H1 (cell line): ENCODE measurements at regions not wholly inside any gene's neighbourhood (a gene's known extent, or its start where the extent isn't known, plus 50 kb on each side); places are given as distances from the start of the nearest gene placed in this dataset.

ENCODE experiments used
- BCL11A ChIP-seq, 2 experiments: IDR thresholded peaks; one replicate each; pipeline ENCODE4 v1.6.1; 2011; ENCODE audit warnings: low read depth in 2 of 2, low read length in 2 of 2, mild to moderate bottlenecking in 2 of 2
- CEBPB ChIP-seq: IDR thresholded peaks from 2 replicates; pipeline ENCODE4 v1.6.1; 2012; ENCODE audit warnings: low read depth, low read length
- KDM4A ChIP-seq: IDR thresholded peaks from one replicate; pipeline ENCODE4 v1.7.1; 2012; ENCODE audit warnings: low read depth, mild to moderate bottlenecking, moderate library complexity, low read length, inconsistent platforms; ENCODE audit not compliant: severe bottlenecking
- RXRA ChIP-seq: IDR thresholded peaks from 2 replicates; pipeline ENCODE4 v1.6.1; 2011; ENCODE audit warnings: low read depth, mild to moderate bottlenecking, low read length, moderate library complexity; ENCODE audit not compliant: insufficient read depth
- SIRT6 ChIP-seq: IDR thresholded peaks from one replicate; pipeline ENCODE4 v1.7.1; 2012; ENCODE audit warnings: low read length, inconsistent platforms
- SP4 ChIP-seq: IDR thresholded peaks from 2 replicates; pipeline ENCODE4 v1.6.1; 2012; ENCODE audit warnings: low read length, inconsistent platforms
- TAF1 ChIP-seq: IDR thresholded peaks from 2 replicates; pipeline ENCODE4 v1.6.1; 2011; ENCODE audit warnings: mild to moderate bottlenecking, low read depth, low read length

- TF ChIP-seq RXRA (no peak), SP4 (no peak), CEBPB (no peak), TAF1 (no peak), KDM4A (no peak), SIRT6 (no peak), BCL11A (IDR thresholded peaks at IDR 0.05; ENCODE audit: low read depth in 2 of 2, low read length in 2 of 2) (no peak)
Measured at GRCh38 chr10:78313636-78314035, 280.0 kb downstream of the RPS24 start (continued).
